Activated T-cell treated with anti-CD3 and anti-CD28 coated beads, Interleukin-2, amount 50 U/mL, for 48 hours (primary cell): ENCODE measurements at regions not wholly inside any gene's neighbourhood (a gene's known extent, or its start where the extent isn't known, plus 50 kb on each side); places are given as distances from the start of the nearest gene placed in this dataset.

Experiments used
- DNase-seq, 2 experiments: peaks; one replicate each; pipeline ENCODE4 v3.0.0-alpha.2; 2020

- no peak for DNase-seq
Observed at GRCh38 chr10:128866551-128866950, 600.5 kb upstream of the MGMT start.

- no peak for DNase-seq
Observed at GRCh38 chr10:128867210-128867609, 599.8 kb upstream of the MGMT start.

- no peak for DNase-seq
Observed at GRCh38 chr10:128867819-128868218, 599.2 kb upstream of the MGMT start.

DNA sequence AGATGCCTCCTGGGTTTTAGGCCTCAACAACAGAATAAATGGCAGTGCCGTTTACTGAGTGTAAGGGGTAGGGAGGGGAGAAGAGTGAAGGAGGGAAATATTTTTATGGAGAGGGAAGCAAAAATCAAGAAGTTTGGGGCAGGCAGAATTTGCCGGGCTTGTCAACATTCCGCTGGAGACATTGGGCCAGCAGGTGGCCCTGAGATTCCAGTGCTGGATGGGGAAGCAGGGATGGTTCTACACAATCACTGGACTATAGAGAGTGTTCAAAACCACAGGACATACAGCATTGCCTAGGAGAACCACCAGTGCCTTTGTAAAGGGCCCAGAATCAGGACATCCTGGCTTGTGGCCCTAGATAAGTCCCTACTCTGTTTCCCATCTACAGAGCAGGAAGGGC is 598.6 kb upstream of the MGMT start:
- DNase-seq, result no peak

DNA sequence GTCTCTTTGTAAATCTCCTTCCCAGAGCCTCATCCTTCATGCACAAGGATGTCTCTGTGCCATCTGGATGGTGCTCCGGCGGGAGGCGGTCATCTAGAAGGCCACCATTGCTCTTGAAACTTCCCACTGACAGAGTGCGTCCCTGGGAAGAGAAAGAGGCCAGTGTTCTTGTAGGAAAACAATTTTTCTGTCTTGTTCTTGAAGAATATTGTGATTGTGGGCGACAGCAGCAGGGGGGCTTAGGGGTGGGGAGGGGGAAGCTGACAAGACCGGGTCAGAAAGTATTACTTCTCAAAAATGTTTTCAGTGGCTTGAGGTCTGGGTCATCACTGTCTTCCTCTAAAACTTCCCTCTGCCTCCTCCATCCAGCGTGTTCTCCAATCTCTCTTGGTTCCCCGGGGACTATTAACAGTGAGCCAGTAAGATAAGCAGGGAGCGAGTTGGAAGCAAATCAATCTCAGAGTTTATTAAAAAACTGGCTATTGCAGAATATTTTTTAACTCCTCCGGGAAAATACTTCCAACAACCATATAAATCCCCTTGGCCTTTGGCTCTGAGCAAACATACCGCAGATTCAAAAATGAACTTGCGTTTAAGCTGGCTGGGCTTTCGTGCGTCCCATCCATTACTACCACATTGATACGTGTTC is 597.8 kb upstream of the MGMT start:
- no peak for DNase-seq

DNA sequence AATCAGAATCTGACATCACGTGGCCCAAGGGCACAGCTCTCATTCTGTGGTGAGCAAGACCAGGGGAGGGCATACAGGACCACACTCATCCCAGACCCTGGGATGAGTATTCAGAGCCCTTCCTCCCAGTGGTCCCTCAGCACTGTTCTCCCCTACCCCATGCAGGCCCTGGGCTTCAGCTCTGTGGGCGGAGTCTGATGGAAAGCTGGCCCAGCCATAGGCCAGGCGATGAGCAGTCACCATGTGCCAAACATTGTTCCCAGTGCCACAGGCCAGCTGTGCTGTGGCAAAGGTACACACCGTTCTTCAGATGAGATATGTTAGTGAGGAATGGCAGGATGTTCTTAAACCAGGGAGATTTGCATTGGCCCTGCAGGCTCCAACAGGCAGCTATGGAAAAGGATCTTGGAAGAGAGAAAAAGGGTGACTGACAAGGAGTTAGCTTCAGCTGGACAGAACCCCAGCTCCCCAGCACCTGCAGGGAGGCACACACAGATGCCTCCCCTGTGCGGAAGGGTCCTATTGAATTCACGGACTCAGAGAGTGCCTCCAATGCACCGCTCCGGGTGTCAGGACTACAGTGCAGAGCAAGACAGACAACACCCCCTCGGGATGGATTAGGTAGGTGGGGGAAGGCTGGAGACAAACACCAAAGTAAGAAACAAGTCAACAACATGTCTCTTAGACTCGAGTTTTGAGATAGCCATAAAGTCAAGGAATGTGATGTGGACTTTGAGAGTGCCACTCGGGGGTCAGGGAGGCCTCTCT is 596.0 kb upstream of the MGMT start:
- no peak for DNase-seq

GRCh38 chr10:128871671-128872231 is 595.3 kb upstream of the MGMT start:
- no peak for DNase-seq

GRCh38 chr10:128873411-128874054 is 593.5 kb upstream of the MGMT start:
- DNase-seq, result no peak

DNA sequence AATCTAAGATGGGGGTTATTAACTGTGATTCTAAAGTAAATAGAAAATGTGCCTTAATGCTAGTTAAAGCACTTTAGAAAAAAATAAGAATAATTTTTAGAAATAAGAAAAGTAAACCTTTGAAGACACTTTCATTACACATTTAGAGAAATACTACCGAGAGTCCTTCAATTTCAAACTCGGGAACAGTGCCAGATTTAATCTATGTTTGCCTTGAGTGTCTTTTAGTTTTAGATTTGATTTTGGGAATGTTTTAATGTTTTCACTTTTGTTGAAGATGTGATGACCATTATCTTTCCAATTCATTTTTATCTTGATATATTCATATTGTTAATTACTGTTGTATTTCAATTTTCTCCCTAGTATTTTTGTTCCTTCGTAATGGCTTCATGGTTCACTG is 592.7 kb upstream of the MGMT start:
- no peak for DNase-seq

DNA sequence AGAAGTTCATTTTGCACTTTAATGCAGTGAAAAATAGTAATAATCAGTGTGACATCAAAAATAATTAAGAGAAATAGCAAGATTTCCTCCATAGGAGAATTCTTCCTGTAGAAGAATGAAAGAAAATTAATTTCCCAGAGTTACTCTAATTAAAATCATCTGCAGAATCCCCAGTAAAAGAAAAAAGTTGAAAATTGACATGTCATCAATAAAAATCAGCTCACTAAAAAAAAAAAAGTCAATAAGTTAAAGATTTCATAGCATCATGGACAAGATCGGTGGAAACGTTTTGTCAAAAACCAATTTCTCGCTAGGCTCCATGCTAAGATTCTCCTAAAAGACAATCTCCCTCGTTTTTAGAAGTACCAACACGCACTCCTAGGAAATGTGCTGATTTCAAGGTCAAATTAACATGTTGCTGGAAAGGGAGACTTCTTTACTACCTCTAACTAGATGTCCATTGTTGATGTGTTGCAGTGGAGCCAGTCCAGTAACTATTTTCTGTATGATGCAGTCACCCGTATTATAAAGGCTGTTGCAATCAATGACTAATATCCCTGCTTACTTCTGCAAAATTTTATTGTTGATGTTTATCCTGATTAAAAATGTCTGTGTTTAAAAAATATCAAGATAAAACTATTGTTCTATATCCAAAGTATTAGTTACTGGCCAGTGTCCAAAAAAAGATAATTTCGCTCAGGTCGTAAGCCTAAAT is 591.9 kb upstream of the MGMT start:
- no peak for DNase-seq

DNA sequence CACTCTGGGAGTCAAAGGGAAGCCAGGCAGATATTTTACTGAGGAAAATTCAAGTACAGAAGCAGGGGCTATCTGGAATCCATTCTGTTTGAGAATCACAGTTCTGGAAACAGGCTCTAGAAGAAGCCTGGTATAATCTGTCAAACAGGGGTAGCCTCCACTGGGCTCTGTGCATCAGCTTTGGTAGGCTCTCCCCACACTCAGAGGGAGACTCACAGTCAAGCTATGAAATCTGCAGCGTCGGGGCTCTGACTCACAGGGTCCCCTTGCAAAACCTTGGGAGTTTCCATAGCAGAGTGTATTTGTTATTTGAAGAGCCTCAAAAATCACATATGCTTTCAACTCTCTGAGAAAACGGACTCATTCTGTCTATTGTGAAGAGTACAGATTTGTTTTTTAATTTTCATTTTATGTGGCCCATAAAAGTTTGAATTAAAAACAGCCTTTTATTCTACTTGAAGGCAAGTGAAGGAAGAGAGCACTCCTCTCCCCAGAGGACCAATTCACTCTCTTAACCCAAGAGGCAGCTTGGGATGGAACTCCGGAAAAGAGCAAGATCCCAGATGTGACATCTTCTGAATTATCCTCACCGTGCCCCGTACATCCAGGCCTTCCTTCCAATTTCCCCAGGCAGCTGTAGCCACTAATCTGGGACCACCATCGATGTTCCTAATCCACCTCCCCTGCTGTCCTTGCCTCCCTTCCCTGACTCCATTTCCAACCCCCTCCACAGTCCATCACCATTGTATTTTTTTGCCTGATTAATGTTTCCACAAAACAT is 590.9 kb upstream of the MGMT start:
- no peak for DNase-seq

DNA sequence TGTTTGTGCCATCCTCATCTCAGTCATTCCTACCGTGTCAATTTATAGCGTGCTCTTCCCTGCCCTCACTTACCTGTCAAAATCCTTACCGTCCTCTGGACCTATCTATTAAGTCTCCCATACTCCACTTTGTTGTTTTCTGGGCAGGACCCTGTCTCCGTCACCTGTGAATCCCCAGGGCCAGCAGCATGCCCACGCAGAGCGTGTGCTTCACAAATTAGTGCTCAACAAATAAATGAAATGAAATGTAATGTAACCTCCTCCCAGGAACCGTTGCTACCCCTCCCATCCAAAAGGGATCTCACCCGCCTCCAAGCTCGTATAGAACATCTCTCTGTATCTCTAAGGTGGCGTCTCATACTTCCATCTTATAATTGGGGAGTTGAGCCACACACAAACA is 589.9 kb upstream of the MGMT start:
- no peak for DNase-seq

DNA sequence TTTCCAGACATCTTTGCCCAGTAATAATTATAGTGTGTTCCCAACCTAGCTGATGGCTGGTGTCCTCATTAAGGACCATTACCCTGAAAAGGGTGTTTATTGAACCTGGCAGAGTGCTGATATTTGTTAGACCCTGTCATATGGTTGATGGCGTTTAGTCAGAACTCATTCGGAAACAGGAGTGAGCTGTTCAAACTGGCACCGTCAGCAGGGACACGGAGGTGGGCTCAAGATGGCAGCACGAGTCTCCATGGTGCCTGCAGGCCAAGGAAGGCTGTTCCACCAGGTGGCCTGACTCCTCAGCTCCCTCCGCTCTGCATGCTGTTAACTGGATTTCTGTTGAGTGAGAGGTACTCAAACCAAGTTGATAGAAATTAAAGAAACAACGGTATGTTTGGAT is 589.1 kb upstream of the MGMT start:
- no peak for DNase-seq

DNA sequence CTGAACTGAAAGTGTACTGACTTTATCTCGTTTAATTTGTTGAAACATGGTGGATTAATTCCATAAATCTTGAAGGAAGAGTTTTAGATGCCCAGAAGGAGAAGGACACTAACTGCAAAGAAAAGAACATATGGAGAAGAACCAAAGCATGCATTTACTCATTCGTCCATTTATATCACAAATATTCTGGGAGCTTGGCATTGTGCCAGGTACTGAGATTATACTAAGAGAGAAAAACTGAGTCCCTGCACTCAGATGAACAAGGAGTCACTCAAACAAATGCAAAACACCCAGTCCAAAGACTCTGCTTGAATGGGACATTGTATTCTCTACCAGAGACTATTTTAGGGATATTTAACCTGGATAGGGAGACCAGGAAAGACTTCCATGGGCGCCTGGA is 588.0 kb upstream of the MGMT start:
- no peak for DNase-seq

GRCh38 chr10:128879441-128880140 is 587.5 kb upstream of the MGMT start:
- no peak for DNase-seq

- no peak for DNase-seq
Observed at GRCh38 chr10:128880159-128880725, 586.8 kb upstream of the MGMT start.

GRCh38 chr10:128881086-128881485 is 586.0 kb upstream of the MGMT start:
- no peak for DNase-seq

- DNase-seq, result no peak
Observed at GRCh38 chr10:128883231-128884032, 583.6 kb upstream of the MGMT start.

DNA sequence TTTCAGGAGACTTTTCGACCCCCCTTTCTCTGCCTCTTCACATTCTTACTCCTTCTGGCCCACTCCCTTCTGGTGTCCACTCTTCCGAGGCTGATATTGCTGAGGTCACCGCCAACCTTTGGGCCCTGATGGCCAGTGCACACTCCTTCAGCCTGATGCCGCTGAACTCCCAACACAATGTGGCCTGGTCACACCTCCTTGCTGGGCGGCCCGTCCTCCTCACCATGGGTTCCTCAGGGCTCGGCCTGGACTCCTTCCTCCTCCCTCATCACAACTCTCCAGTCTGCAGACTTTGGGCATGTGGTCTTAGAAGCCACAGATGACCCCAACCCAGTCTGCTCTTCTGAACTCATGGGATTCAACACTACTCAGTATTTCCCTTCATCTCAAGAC is 583.0 kb upstream of the MGMT start:
- DNase-seq, result no peak

GRCh38 chr10:128884496-128885072 is 582.5 kb upstream of the MGMT start:
- DNase-seq, result no peak
